Suppressor macrophage (primary cell): ENCODE measurements at regions not wholly inside any gene's neighbourhood (a gene's known extent, or its start where the extent isn't known, plus 50 kb on each side); places are given as distances from the start of the nearest gene placed in this dataset.
"Not testable (repeated sequence)": the region's sequence is repeated elsewhere in the genome, so short reads cannot be mapped to it uniquely, and the experiment has no call there.

ENCODE experiments used
- DNase-seq, 4 experiments: peaks; one replicate each; pipeline ENCODE4 v3.0.0-alpha.2; 2020 to 2022

DNA sequence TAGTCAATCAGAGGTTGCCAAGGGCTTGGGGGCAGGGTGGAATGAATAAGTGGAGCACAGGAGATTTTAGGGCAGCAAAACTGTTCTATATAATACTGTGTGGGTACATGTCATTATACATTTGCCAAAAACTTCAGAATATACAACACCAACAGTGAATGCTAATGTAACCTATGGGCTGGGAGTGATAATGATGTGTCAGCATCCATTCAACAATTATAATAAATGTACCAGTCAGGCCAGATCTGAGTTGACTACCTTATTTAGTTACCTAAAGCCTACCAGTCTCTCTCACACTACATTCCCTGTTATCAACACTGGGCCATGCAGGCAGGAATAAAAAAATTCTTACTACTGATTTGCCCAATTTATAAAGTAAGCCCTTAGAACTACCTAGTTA lies 884.5 kb downstream of the TLE1 start:
- no peak for DNase-seq

- no peak for DNase-seq
Observed at GRCh38 chr9:80797831-80798688, 891.3 kb downstream of the TLE1 start.

DNA sequence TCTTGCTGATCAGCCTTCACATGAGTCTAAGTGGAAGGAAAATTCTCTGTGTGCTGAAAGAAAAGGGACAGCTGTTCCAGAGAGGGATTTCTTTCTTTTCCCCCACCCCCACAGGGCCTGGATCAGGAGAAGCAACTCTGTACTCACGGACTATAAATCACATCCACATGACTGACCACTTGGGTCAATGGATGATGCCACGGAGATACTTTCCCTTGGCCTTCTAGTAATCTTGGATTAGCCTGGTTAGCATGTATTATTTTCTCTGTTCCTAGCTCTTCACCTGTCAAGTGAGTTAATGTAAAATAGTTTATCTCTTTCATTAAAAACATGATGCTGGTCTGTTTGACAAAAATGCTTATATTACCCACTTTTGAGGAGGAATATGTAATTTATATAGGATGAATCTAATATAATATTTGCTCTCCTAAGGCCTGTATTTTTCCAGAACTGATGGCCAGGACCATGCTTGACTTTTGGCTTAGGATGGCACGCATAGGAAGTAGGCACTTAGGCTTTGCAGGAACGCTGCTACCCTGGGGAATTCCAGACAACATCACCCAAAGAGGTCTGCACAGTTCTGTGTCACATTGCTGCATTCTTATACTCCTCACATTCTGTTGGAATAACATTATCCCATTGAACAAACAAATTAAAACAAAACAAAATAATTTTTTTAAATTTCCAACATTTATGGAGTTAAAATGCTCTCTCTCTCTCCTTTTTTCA lies 892.1 kb downstream of the TLE1 start:
- no peak for DNase-seq

DNA sequence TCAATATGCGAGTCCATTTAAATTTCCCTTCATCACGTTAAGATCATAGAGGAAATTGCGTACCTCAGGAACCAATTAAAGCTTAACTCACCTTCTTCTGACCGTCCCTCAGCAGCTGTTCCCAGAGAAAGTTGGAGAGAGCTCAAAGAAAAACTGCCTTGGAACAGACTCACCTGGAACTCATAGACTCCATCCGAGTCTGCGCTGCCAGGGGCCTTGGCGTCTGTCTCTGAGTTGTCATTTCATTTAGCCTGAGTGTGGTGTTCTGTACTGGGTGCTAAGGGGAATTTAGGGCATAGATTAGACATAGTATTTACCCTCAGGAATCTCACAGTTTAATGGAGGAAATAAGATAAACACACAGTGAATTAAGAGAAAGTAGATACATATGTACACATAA lies 892.7 kb downstream of the TLE1 start:
- no peak for DNase-seq

GRCh38 chr9:80794197-80794596 lies 895.1 kb downstream of the TLE1 start:
- peak in 1 of 4 experiments; percentile 2 for DNase-seq

GRCh38 chr9:80793706-80794105 lies 895.6 kb downstream of the TLE1 start:
- DNase-seq, result no peak

DNA sequence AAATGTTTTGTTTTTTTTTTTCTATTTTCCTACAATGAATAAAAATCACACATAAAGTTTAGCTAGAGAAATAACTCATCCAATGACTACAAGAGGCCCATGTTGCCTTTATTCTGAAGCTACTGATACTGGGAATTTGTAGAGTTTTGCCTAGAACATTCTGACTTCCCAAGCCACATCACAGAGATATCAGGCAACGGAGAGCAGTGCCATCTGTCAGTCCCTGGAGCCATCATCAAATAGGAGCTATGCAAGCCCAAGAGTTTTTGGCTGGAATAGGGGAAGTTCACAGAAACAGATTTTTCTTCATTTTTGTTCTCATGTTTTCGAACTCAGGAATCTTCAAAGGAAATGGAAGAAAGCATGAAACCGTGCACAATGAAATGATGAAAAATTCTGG lies 896.6 kb downstream of the TLE1 start:
- DNase-seq, result no peak

GRCh38 chr9:80791836-80792235 lies 897.5 kb downstream of the TLE1 start:
- DNase-seq, result no peak

DNA sequence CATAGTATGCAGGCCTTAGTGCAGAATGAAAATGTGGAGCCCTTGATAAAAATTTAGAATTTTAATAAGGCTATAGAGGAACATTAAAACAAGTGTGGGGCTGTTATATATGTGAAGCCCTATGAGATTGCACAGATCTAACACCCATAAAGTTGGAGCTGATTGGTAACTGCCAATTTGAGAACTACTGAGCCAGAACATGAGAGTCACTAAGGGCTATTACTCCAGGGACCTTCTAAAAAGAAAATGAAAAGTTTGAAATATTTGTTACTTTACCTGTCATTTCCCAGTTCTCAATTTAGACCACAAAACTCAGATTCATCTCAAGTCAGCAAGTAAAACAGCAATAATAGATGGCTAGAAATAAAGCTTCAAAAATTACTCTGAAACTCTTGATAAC lies 898.6 kb downstream of the TLE1 start:
- DNase-seq, result no peak

DNA sequence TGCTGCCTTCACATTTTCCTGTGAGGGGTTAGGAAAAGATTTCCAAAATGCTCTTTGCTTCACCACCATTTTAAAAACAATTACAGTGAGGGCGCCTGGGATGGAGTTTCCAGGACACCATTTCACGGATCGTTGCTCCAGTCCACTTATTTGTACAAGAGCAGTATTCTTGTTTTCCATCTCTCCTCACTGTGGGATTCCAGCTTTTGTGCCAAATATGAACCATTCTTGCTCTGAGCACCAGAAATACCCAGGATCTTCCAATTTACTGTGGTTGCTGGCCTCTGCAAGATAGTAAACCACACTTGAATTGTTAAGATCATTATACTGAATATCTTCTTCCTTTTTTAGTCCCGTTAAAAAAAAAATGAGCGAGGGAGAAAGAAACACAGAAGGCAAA lies 899.5 kb downstream of the TLE1 start:
- no peak for DNase-seq

DNA sequence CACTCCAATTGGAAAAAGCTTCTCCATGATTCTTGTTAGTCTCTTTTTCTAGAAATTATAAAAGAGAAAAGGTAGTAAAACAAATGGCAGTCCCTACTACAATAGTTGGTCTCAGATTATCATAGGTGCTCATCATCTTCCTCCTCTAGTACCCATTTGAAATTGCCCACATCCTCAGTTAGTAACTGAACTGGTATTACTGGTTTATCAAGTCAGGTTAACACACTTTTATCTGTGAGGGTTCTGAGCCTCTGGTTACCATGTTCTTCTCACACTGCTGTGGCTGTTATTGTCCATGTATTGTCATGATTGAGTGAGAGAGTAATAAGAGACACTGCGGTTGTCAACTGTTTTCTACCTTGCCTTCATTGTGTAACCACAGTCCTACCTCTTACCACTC lies 901.7 kb downstream of the TLE1 start:
- no peak for DNase-seq

GRCh38 chr9:80784647-80785046 lies 904.7 kb downstream of the TLE1 start:
- DNase-seq, result no peak

GRCh38 chr9:80775971-80776370 lies 913.4 kb downstream of the TLE1 start:
- no peak for DNase-seq

DNA sequence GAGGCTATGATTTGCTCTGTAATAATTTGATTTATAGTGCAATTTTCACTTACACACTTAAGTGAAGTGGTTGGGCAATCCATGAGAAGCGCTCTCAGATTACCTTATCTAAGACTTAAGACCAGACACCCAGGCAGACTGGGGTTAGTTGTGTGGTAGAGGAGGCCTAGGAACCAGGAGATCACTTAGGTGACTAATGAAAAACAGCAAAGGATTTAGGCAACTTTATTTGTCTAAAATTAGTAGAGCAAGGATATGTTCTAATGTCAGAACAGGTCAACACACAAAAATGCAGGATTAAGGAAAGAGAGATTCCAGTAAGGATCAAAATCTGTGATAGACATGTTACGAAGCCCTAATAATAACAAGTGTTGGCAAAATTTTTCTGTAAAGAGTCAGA lies 913.8 kb downstream of the TLE1 start:
- DNase-seq, result no peak

DNA sequence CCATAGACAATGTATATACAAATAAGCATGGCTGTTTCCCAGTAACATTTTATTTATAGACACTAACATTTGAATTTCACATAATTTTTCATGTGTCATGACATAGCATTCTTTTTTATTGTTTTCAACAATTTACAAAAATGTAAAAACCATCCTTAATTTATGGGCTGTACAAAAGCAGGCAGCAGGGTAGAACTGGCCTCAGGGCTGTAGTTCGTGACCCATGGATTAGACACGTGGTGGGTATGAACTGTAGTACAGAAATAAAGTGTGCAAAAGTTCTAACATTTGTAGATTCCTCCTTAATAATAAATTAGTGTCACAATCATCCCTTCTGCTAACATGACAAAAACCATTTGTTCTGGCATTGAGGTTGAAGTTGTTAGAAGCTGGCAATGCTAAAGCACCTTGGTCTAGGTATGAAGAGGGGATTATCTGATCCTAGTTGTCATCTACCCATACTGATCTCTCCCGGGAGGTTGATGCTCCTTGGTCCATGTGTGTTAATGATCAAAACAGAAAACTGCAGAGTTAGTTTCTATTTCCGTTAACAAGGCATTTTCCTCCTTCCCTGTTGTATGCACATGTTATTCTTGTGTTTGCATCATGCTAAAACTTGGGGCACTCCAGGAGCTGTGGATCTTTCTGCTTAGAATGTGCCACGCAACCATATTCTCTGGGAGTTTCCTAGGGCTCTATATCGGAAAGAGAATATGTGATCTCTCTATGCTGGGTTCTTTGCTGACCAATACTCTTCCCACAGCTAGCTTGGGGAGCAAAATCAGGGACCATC lies 917.6 kb downstream of the TLE1 start:
- DNase-seq, result no peak

GRCh38 chr9:80763536-80763935 lies 925.8 kb downstream of the TLE1 start:
- DNase-seq, result no peak

GRCh38 chr9:80755586-80755985 lies 933.8 kb downstream of the TLE1 start:
- no peak for DNase-seq

- not testable (repeated sequence) for DNase-seq
Observed at GRCh38 chr9:80747056-80747455, 942.3 kb downstream of the TLE1 start.

GRCh38 chr9:80732506-80732905 lies 956.8 kb downstream of the TLE1 start:
- DNase-seq, result no peak

GRCh38 chr9:80720579-80720978 lies 968.8 kb downstream of the TLE1 start:
- DNase-seq, result no peak

GRCh38 chr9:80707120-80707519 lies 982.2 kb downstream of the TLE1 start:
- DNase-seq, result no peak

DNA sequence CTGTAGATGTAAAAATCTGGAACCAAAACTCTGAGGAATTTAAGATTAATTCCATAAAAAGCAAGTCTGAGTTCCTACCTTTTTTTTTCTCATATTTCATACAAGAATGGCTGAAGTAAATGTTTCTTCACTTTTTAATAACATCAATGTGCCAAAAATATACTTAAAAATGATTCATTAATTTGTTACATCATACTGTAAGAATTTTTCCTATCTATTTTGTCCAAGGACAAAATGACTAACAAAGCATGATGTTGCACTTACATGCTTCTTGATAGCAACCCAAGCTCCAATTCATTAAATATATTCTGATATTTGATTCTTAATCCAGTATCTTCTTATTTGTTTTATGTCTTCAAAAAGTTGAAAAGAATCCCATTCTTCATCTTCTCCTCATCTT lies 988.3 kb downstream of the TLE1 start:
- DNase-seq, result no peak

DNA sequence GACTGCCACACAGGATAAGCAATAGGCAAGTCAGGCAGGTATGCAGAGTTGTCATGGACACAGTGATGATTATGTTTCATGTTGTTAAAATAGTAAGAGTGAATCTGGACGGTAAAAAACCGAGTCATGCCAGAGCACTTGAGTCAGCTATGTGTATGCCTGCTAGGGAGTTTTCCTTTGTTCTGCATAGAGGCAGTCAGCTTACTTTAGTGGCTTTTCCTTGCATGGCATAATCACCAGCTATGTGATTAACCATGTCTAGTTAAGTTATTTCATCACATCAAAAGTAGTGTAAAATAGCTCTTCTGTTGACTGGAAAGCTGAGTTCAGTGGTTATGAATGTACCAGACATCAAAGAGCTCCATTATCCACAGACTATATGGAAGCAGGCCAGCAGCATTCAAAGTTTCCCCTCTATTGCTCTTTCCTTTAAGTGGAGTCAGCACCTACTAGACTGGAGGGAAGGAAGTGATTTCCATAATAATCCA lies 989.8 kb downstream of the TLE1 start:
- DNase-seq, result no peak
